T1000 (cell line): ENCODE measurements at regions not wholly inside any gene's neighbourhood (a gene's known extent, or its start where the extent isn't known, plus 50 kb on each side); places are given as distances from the start of the nearest gene placed in this dataset.

Source experiments
- DNase-seq: peaks from one replicate; lab custom pipeline; 2025; ENCODE audit warnings: mixed read lengths; lab: John Stamatoyannopoulos, UW

- DNase-seq: peak; percentile 6
These were observed 597.3 kb upstream of the ADGRL4 start for GRCh38 chr1:79603843-79604242.

DNA sequence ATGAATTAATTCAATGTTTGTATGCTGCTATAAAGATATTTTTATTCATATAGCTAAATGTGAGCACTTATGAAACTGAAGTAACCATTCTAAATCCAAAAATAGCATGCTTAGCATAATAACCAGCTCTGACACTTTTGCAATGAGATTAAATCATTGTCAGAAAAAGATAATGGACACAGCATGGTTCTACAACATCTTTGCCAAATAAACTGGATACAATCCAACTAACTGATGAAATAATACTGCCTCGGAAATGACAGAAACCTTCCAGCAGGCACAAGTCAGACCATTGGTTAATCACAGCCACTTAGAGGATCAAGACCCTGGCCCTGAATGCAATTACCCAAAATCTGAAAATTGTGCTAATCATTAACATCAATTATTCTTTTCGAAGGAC is 592.7 kb upstream of the ADGRL4 start:
- no peak for DNase-seq

GRCh38 chr1:79595931-79596330 is 589.4 kb upstream of the ADGRL4 start:
- no peak for DNase-seq

DNA sequence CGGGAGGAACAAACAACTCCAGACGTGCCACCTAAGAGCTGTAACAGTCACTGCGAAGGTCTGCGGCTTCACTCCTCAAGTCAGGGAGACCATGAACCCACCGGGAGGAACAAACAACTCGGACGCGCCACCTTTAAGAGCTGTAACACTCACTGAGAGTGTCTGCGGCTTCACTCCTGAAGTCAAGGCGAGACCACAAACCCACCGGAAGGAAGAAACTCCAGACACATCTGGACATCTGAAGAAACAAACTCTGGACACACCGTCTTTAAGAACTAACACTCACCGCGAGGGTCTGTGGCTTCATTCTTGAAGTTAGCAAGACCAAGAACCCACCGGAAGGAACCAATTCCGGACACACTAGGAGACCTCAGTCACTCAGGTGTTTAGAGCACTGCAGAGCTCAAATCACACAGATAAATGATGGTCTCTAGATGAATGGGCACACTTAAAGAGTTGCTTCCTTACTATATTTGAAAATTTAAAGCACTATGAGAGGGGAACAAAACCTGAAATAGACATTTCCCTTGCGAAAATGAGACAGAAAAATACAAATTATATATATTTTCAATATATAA is 587.7 kb upstream of the ADGRL4 start:
- no peak for DNase-seq

- no peak for DNase-seq
These were observed 586.2 kb upstream of the ADGRL4 start for GRCh38 chr1:79592707-79593106.

GRCh38 chr1:79588719-79589118 is 582.2 kb upstream of the ADGRL4 start:
- no peak for DNase-seq

DNA sequence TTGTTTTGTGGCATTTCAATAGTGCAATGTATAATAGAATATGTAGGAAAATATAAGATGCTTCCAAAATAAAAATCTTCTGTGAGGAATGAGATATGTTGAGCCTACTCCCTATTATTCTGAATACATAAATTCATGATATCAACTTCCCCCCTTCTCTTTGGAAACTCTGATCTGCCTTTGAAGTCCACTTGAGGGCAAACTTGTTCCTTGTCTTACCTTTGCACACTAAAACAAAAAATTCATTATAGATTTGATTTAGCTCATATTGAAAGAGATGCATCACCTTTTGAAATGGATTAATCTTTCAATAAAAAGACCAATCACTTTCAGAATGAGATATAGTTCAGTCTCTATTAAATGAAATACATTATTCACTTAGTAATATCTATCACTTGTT is 580.7 kb upstream of the ADGRL4 start:
- no peak for DNase-seq

DNA sequence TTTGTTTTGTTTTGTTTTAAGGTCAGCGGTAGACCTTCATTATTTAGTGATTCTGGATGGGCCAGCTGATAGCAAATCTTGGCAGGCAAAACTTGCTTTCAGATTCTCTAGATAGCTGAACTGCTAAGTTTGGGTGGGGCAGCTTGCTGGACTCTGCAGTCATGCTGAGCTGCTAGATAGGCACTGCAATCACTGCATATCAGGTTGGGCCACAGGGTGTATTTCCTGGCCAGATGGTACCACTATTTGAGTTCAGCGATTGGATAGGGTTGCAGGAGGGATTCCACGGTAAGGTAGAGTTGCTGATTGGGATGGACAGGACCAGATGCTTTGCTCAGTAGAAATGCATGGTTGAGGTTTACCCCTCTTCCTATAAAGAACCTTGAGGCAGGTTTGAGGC is 579.3 kb upstream of the ADGRL4 start:
- DNase-seq: no peak

DNA sequence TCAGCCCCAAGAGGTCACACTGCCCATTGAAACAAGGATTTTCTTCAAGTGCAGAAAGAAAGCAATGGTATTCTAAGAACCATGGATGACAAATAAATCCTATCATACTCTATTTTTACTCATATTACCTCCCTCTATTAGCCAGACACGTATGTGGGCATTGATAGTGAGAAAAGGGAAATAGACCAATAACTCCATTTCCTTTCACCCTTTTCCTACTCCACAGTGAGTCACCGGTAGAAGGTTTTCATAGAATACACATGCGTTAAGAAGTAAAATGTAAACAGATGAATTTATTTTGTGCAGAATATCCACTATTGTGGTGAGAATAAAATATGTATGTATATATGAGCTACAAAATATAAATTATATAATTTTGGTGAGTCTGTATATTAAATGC is 568.9 kb upstream of the ADGRL4 start:
- no peak for DNase-seq

- DNase-seq: no peak
These were observed 561.9 kb upstream of the ADGRL4 start for GRCh38 chr1:79568411-79568810.

DNA sequence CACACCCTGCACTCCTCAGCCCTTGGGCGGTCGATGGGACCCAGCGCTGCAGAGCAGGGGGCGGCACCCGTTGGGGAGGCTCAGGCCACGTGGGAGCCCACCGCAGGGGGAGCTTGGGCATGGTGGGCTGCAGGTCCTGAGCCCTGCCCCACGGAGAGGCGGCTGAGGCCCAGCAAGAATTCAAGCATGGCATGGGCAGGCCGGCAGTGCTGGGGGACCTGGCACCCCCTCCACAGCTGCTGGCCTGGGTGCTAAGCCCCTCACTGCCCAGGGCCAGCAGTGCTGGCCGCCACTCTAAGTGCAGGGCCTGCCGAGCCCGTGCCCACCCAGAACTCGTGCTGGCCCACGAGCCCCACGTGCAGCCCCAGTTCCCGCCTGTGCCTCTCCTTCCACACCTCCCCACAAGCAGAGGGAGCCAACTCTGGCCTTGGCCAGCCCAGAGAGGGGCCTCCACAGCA is 555.0 kb upstream of the ADGRL4 start:
- no peak for DNase-seq

- no peak for DNase-seq
These were observed 549.7 kb upstream of the ADGRL4 start for GRCh38 chr1:79556189-79556588.

DNA sequence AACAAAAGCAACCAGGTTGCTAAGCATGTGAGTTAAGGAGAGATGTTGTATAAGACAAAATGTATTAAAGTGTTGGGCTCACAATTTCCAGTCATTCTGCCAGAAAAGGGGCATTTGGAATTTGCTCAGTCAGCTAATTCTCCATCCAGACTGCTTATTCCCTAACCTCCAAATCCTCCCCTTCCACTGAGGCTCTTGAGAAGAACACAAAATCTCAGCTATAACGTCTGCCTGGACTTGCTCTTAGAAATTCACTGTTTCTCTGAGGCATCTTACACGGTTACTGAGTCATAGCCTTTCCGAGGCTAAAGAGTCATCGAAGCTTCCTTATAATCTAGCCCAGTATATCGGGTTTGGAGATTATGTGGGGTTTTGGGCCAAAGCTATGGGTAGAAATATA is 548.2 kb upstream of the ADGRL4 start:
- no peak for DNase-seq

DNA sequence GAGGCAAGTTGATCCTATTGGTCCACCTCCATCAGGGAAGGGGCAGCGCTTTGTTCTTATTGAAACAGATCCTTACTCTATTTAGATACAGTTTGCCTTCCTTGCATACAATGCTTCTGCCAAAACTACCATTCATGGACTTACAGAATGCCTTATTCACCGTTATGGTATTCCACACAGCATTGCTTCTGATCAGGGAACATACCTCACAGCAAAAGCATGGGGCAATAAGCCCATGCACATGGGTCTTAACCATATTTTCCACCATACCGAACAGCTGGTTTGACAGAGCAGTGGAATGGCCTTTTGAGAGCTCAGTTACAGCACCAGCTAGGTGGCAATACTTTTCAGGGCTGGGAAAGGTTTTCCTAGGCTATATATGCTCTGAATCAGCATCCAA is 544.8 kb upstream of the ADGRL4 start:
- no peak for DNase-seq

DNA sequence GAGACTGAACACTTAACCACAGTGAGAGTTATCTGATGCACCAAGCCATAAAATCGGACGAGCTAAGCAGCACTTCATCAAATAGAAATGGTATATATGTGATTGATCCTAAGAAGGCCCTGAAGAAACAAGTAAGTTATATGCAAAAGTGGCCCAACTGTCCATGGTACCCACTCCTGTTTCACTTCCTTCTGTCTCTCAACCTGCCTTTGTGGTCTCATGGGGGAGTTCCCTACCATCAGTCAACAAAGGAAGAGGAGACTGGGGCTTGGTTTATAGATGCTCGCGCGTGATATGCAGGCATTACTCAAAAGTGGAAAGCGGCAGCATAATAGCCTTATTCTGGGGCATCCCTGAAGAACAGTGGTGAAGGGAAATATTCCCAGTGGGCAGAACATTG is 543.9 kb upstream of the ADGRL4 start:
- DNase-seq: no peak

- no peak for DNase-seq
These were observed 542.7 kb upstream of the ADGRL4 start for GRCh38 chr1:79549201-79549600.

- DNase-seq: no peak
These were observed 541.0 kb upstream of the ADGRL4 start for GRCh38 chr1:79547514-79547913.

GRCh38 chr1:79543394-79543793 is 536.9 kb upstream of the ADGRL4 start:
- DNase-seq: no peak

- DNase-seq: no peak
These were observed 532.5 kb upstream of the ADGRL4 start for GRCh38 chr1:79539001-79539400.

- no peak for DNase-seq
These were observed 526.0 kb upstream of the ADGRL4 start for GRCh38 chr1:79532555-79532954.

- DNase-seq: no peak
These were observed 525.3 kb upstream of the ADGRL4 start for GRCh38 chr1:79531790-79532189.

GRCh38 chr1:79530476-79530875 is 523.9 kb upstream of the ADGRL4 start:
- no peak for DNase-seq

DNA sequence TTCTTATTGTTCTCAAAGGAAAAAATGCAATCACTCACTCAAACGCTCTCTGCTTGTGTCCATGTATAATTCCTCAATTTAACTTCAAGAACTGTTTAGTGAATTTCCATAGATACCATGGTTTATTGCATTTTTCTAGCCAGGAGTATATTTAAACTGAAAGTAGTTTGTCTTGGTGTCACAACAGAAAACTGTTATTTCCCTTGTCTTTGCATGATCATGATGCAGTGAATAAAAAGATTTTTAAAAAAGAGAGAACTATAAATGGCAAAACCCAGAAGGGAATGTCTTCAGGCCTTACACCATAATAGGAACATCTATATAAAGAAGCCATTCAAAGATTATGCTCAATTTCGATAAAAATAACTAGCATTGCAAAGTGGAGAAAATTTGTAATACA is 523.5 kb upstream of the ADGRL4 start:
- no peak for DNase-seq

- DNase-seq: no peak
These were observed 517.6 kb upstream of the ADGRL4 start for GRCh38 chr1:79524126-79524525.
